ENCODE measurements at regions not wholly inside any gene's neighbourhood (a gene's known extent, or its start where the extent isn't known, plus 50 kb on each side); places are given as distances from the start of the nearest gene placed in this dataset.

GRCh38 chr3:94308767-94309166 lies 245.9 kb downstream of the NSUN3 start:
- H3K4me3 ChIP-seq (replicated peaks; ENCODE audit: low read depth, low read length) = no peak overlapping the region
- DNase-seq (ENCODE audit: extremely low read depth, insufficient read length) = no peak
- no peak for TF ChIP-seq CTCF (IDR thresholded peaks at IDR 0.05; ENCODE audit: insufficient read depth, low read length, poor library complexity, severe bottlenecking)

GRCh38 chr3:94310341-94311135 lies 247.7 kb downstream of the NSUN3 start:
- Histone ChIP-seq H3K36me3 (ENCODE audit: control insufficient read depth, insufficient read depth, low read length) (no peaks in the 10 kb centered on the region), H3K4me3 (replicated peaks; ENCODE audit: low read depth, low read length) (no peak overlapping the region), H3K27me3 (replicated peaks; ENCODE audit: control insufficient read depth, insufficient read depth, low read length) (no peaks in the 10 kb centered on the region)
- no peak for TF ChIP-seq CTCF (IDR thresholded peaks at IDR 0.05; ENCODE audit: insufficient read depth, low read length, poor library complexity, severe bottlenecking)
- no peak for DNase-seq (ENCODE audit: extremely low read depth, insufficient read length)

More at GRCh38 chr3:94308767-94309166, 245.9 kb downstream of the NSUN3 start:
- Histone ChIP-seq H3K27me3 (replicated peaks; ENCODE audit: control insufficient read depth, insufficient read depth, low read length) (no peaks in the 10 kb centered on the region), H3K36me3 (ENCODE audit: control insufficient read depth, insufficient read depth, low read length) (no peaks in the 10 kb centered on the region)

- Histone ChIP-seq H3K27me3 (replicated peaks; ENCODE audit: control insufficient read depth, insufficient read depth, low read length) (no peaks in the 10 kb centered on the region), H3K4me3 (replicated peaks; ENCODE audit: low read depth, low read length) (no peak overlapping the region), H3K36me3 (ENCODE audit: control insufficient read depth, insufficient read depth, low read length) (no peaks in the 10 kb centered on the region)
- TF ChIP-seq CTCF (IDR thresholded peaks at IDR 0.05; ENCODE audit: insufficient read depth, low read length, poor library complexity, severe bottlenecking) = no peak
- no peak for DNase-seq (ENCODE audit: extremely low read depth, insufficient read length)
Observed at GRCh38 chr3:94311651-94312050, 248.8 kb downstream of the NSUN3 start.

GRCh38 chr3:94314218-94314883 lies 251.5 kb downstream of the NSUN3 start:
- TF ChIP-seq CTCF (IDR thresholded peaks at IDR 0.05; ENCODE audit: insufficient read depth, low read length, poor library complexity, severe bottlenecking) = no peak
- Histone ChIP-seq H3K4me3 (replicated peaks; ENCODE audit: low read depth, low read length) (no peak overlapping the region), H3K27me3 (replicated peaks; ENCODE audit: control insufficient read depth, insufficient read depth, low read length) (no peaks in the 10 kb centered on the region), H3K36me3 (ENCODE audit: control insufficient read depth, insufficient read depth, low read length) (no peaks in the 10 kb centered on the region)
- no peak for DNase-seq (ENCODE audit: extremely low read depth, insufficient read length)

GRCh38 chr3:94317017-94317416 lies 254.2 kb downstream of the NSUN3 start:
- Histone ChIP-seq H3K4me3 (replicated peaks; ENCODE audit: low read depth, low read length) (no peak overlapping the region), H3K27me3 (replicated peaks; ENCODE audit: control insufficient read depth, insufficient read depth, low read length) (no peaks in the 10 kb centered on the region), H3K36me3 (ENCODE audit: control insufficient read depth, insufficient read depth, low read length) (no peaks in the 10 kb centered on the region)
- no peak for TF ChIP-seq CTCF (IDR thresholded peaks at IDR 0.05; ENCODE audit: insufficient read depth, low read length, poor library complexity, severe bottlenecking)
- DNase-seq (ENCODE audit: extremely low read depth, insufficient read length) = no peak
